Neural progenitor cell (in vitro differentiated cells): ENCODE measurements at regions not wholly inside any gene's neighbourhood (a gene's known extent, or its start where the extent isn't known, plus 50 kb on each side); places are given as distances from the start of the nearest gene placed in this dataset.

Experiments
- EZH2 ChIP-seq: fragments of 200-600 bp; sonication (generic); IDR thresholded peaks from 2 replicates; pipeline ENCODE4 v1.6.1; 2017; ENCODE audit warnings: antibody characterized with exemption, mild to moderate bottlenecking, moderate library complexity
- EZH2phosphoT487 ChIP-seq: fragments of 200-600 bp; sonication (generic); IDR thresholded peaks from 2 replicates; pipeline ENCODE4 v1.6.1; 2017; ENCODE audit warnings: antibody characterized with exemption
- TF ChIP-seq, protein P1 (sequence below): fragments of 200-600 bp; sonication (generic); IDR thresholded peaks from 2 replicates; pipeline ENCODE4 v1.5.1; 2017; ENCODE audit warnings: antibody characterized with exemption, mild to moderate bottlenecking

DNA sequence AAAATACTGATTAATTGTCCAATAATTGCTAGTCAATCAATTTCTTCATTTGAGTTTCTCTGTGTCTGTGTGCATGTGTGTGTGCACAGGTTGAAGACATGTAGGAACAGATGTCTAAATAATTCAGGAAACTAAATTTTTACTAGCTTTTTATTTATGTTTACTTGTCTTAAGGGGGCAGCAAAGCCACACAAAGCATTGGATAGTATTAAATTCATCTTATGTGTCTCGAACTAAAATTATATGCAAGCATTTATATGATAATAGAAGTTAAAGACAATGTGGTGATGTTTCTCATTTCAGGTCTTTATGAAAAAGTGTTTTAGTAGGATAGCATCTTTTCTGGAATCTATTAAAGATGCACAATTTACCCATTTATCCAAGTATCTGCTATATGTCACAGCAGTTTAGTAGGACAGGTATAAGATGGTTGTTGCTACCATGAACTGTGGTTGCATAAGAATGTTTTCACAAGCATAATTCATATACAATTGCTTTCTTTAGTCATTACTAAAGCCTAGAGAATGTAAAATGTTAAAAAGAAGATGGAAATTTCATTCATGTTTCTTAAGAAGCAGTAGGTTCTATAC, 784.6 kb upstream of the NUDT12 start:
- TF ChIP-seq, protein P1, sequence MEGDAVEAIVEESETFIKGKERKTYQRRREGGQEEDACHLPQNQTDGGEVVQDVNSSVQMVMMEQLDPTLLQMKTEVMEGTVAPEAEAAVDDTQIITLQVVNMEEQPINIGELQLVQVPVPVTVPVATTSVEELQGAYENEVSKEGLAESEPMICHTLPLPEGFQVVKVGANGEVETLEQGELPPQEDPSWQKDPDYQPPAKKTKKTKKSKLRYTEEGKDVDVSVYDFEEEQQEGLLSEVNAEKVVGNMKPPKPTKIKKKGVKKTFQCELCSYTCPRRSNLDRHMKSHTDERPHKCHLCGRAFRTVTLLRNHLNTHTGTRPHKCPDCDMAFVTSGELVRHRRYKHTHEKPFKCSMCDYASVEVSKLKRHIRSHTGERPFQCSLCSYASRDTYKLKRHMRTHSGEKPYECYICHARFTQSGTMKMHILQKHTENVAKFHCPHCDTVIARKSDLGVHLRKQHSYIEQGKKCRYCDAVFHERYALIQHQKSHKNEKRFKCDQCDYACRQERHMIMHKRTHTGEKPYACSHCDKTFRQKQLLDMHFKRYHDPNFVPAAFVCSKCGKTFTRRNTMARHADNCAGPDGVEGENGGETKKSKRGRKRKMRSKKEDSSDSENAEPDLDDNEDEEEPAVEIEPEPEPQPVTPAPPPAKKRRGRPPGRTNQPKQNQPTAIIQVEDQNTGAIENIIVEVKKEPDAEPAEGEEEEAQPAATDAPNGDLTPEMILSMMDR: peak; percentile 52
- TF ChIP-seq EZH2: no peak
- TF ChIP-seq EZH2phosphoT487: no peak
